Activated gamma-delta T cell treated with Interleukin-2 at 50 U/mL for 16 hours (primary cell): ENCODE measurements at regions not wholly inside any gene's neighbourhood (a gene's known extent, or its start where the extent isn't known, plus 50 kb on each side); places are given as distances from the start of the nearest gene placed in this dataset.

ENCODE experiments used
- DNase-seq: peaks from one replicate; pipeline ENCODE4 v3.0.0-alpha.2; 2020

DNA sequence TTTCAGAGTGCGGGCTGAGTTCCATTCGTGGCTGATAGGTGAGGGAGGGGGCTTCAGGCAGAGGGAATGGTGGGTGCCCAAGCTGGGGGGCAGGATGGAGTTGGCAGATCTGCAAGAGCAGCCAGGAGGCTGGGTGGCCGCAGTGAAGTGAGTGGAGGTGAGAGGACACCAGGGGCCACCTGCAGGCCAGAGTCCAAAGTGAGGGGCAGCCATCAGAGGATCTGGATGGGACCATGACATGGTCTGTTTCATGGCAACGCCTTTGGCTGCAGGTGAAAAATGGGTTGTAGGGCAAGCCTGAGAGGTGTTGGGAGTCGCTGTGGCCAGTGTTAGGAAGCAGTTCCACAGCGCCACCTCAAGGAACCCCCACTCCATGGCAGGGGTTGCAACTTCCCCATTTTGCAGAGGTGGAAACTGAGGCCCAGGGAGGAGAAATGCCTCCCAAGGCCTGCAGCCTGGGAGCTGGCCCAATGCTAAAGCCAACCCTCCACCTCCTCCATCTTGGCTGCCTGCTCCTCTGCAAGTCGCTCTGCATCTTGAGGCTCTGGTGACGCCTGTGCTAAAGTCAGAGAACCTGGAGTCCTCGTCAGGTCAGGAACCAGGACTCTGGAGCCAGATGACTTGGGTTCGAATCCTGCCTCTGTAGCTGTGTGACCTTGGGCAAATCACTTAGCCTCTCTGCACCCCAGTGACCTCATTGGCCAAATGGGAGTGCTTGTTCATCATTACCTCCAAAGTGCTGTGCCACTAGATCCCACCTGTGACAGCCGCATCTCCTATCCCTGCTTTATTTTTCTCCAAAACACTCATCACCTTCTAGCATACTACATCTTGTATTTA, 153.8 kb downstream of the CEBPB start:
- no peak for DNase-seq

DNA sequence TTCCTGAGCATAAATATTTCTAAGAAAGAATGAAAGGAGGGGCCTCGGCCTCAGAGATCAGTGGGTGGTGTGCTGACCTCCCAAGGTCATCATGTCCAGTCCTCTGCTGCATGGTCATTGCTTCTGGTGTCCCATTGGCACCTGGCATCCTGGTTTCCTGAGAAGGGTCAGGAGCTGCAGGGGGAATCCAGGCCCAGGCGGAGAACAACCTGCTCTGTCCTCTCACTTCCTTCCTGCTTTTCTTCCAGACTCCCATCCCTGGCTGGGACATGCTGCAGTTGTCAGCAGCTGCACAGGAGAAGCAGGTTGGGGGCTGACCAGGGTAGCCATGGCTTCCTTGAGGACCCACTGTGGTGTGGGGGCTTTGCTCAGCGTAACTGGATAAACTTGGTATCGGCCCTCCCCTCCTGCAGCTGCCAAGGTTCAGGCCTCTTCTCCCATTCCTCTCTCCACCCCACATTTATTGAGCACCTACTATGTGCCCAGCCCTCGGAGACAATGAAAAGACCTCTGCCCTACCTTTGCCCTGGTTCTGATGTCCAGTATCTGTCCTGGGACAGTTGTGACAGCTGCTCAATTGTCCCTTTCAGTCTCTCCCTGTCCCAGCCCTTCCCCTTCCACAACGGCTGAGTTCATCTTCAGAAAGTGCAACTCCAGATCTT, 155.2 kb downstream of the CEBPB start:
- DNase-seq: no peak

DNA sequence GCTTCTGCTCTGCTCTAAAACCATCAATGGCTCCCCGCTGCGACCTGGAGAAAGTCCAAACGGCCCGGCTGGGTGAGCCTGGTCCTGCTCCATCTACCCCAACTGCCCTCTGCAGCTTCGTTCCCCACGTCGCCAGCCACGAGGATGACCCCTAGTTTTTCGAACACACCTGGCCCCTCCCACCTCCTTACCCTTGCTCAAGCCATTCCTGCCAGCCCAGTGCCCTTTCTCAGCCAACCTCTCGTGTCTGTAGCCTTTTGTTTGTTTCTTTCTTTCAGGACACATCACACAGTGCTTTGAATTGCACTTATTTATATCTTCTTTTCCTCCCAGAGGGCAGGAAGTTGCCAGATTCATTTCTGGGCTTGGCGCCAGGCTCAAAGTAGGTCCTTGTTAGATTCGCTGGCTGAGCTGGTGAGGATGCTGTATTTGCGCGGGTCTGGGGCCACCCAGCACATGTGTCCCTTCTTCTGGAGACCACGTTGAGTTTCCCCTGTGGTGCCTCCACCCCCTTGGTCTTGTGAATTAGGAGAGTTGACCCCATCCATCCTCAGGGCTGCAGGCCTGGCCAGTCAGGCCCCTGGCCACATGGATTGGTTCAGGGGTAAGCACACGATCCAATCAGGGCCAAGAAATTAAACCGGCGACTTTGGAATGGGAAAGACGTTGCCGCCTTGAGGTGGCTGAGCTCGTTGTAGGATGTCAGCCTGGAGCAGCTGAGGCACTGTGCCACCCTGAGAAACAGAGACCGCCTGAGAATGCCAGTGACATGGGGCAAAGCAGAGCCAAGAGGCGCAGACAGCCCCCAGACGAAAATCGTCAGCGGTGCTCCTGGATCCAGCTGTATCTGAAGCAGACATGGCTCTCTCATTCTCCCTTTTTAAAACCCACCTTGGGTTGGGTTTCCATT, 156.0 kb downstream of the CEBPB start:
- no peak for DNase-seq

DNA sequence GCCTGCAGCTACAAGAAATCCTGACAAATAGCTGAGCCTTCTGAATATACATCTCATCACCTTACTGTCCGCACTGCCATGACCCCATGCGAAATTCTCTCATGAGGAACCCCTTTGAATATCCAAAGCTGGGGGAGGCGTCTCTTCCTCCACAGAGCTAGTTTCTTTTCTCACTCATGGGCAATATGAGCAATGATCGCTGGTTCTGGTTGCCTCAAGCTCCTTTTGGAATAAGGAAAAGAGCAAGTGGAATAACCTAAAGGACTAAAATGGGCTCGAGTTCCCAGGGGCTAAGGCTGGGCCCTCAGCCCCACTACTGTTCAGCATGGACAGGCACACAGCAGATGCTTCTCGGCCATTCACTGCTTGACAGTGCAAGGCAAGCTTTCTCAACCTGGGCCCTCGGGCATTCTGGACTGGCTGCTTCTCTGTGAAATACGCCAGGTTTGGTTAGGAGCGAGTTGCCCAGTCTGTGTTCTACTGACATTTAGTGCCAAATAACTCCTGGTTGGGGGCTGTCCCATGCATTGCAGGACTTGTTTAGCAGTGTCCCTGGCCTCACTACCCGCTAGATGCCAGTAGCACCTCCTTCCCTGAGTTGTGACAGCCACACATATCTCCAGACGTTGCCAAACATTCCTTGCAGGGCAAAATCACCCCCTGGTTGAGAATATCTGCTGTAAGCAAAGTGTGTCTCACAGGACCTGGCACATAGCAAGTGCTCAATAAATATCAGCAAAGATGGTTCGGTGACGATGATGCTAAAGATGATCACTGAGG, 156.8 kb downstream of the CEBPB start:
- no peak for DNase-seq

DNA sequence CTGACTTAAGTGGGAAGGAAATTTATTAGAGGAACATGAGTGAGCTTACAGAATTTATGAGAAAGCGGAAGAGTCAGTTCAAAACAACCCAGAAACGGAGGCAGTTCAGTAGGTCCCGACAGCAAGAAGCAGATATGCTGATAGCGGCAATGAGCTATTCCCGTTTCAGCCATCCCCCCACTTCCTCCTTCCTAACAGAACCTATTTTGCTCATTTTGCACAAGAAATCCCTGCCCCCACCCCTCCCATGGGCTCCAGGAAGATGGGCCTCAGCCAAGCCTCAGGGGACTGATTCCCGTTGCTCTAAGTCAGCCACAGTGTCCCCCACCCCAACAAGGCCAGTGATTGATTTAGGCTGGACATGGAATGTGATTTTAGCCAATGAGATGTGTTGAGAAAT, 157.5 kb downstream of the CEBPB start:
- DNase-seq: no peak

DNA sequence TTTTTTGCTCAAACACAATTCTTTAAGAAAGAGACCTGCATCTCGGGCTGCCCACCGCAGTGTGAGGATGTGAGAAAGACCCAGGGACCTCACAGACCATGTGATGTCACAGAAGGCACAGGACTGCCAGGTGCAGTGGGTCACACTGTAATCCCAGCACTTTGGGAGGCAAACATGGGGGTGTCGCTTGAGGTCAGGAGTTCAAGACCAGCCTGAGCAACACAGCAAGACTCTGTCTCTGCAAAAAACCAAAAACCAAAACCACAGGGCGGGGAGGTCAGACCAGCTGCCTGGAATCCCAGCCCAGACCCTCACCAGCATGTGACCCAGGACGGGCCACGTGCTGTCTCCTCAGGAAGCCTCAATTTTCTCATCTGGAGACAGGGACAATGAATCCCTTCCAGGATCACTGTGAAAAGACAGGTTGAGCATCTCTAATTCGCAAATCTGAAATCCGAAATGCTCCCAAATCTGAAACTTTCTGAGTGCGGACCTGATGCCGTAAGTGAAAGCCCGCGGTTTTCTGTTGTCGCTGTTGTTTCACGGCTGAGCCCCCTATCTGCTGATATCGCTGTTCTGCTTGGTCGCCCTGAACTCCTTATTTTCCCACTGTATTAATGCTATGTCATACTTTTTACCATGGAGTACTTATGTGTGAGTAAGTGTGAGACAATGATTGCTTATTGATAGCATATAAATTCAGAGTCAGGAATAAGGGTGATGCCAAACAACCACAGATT, 159.5 kb upstream of the PTPN1 start:
- DNase-seq: no peak

DNA sequence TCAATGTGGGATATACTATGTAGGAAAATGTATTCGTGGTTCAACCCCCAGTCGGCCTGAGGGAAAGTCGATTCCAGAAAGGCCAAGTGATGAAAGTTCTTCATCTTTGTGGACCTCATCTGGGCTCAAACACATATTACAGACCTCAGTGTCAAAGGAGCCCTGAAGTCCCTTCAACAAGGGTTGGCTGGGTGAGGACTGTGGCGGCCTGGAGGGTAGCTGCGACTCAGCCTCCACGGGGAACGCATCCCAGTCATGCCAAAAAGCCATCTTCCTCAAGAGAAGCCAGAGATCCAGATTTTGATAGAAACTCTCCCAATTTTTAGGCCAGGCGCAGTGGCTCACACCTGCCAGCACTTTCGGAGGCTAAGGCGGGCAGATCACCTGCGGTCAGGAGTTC, 158.6 kb upstream of the PTPN1 start:
- no peak for DNase-seq

DNA sequence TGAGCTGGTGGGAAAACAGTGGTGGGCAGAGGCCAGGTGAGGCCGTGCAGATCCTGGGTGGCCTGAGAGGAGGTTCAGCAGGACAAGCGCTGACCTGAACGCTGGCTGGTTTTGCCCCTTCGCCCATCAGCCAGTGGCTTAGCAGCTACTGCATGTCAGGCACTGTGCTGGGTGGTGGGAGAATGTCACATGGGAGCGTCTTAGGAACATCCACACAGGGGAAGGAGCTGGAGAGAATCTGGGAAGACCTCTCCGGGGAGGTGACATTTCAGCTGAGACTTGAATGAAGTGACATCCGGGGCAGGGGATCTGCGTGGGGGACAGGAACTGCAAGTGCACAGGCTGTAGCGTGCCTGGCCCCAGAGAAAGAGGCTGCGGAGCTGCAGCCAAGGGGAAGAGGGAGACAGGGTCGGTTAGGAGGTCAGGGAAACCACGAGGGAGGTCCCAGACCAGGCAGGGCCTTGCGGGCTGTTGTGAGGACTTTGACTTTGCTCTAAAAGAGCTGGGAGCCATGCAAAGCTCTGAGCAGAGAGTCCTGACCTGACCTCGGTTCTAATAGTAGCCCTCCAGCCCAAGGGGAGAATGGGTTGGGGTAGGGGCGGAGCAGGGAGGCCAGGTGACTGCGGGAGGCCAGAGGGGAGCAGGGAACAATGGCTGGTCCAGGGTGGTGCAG, 156.8 kb upstream of the PTPN1 start:
- no peak for DNase-seq

DNA sequence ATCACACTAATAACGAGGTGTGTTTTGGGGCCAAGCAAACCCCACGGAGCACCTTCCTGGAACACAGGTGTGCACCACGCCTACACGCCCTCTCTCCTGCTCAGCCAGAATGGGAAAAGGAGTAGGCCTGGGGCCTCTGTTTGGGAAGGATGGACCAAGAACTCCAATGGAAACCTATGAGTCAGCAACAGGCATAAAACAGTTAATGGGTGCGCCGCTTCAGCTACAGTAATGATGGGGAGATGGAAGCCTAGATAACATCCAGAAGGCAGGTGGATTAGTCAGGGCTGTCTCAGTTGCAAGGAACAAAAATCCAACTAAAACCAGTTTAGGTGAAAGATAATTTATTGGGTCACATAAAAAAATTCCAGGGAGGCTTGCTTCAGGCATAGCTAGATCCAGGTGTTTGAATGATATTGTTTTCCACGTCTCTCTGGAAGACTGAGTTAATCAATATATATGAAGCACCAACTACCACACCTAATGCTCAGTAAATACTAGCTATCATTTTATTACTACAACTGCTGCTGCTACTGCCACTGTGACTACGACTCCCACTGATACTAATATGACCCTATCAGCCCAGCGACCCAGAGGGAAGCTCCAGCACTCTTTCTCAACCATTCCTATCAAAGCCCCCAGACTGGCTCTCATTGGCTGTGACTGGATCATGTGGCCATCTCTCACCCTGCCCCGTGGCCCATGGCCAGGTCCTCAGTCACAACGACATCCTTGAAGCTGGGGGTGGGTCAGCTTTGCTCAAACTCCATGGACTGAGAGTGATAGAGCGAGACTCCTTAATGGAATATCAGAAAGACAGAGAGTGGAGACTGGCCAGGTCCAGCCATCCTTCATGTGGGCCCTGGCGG, 155.2 kb upstream of the PTPN1 start:
- no peak for DNase-seq

DNA sequence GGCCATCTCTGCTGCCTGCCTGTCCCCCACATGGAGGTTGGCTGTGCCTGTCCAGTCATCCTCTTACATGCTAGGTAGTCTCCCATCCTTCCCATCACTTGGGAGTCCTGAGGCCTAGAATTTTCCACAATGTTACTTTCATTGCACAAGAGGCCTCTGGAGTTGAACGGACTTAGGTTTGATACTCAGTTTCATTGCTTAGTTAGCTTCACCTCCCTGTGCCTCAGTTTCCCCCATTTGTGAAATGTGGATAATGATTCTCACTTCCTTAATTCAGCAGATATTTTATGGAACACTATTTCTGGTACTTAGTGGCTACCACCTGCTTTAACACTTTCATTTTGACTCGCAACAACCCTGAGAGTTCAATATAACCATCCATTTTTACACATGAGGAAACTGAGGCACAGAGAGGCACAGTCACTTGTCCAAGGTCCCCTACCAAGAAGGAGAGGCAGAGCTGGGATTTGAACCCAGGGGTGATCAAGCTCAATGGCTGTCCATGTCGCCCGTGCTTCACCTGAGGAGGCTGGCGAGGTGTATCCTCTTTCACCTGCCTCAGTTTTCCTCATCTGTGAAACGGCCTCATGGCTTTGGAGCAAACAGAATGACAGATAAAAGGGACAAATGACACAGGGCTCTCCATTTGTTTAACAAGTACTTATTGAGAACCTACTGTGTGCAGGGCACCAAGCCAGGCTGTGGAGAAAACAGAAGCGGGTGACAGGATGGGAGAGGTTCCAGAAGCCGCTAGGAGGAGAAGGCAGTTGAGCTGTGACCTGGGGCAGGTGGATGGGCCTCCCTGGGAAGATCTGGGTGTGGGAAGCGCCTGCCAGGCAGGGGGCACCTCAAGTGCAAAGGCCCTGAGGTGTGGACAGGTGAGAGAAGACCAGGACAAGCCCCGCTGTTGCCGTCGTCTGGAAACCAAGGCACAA, 154.3 kb upstream of the PTPN1 start:
- DNase-seq: no peak

DNA sequence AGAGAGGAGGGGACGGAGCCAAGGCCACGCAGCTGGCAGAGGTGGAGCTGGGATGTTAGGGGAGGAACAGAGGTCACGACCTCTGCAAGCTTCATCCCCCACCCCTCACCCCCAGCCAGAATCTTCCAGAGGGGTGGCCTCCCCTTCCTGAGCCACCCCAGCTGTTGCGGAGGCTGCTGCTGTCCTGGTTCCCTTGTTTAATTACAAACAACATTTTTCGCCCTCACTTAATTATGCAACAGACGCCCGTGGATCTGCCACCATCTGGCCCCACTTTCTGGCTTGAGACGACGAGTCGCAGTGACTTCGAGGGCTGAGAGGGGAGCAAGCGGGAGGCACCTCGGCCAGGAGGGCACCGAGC, 153.7 kb upstream of the PTPN1 start:
- DNase-seq: no peak

DNA sequence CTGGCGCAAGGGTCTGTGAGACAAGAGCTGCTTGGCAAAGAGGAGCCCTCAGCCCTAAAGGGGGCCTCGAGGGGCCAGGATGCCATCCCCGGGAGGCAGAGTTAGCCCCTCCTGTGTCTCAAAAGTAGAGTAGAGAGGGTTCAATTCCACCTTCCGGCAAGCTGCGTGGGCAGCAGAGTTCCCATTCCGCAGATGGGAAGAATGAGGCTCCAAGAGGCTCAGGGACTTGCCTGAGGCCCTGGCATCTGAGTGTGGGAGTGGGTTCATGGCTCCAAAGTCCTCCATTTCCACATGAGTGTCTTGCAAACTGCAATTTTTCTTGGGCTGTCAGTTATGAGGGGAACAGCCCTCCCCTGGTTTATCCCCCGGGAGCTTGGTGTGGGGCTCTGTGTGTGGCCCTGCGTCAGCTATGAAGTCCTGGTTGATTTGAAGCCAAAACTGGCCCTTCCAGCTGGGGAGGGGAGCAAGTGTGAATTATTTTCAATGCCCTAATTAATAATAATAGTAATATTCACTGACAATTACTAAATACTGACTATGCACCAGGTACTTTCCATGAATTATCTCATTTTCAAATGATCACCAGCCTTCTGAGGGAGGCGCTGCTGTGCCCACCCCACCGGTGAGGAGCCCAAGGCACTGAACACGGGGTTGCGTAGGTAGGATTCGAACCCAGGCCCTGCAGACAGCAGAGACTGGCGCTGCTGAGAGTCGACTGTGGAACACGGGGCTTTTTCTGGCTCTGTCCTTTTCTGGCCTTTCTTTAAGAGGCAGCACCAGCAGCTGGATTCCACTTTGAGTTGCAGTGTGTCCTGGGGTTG, 153.0 kb upstream of the PTPN1 start:
- DNase-seq: no peak

DNA sequence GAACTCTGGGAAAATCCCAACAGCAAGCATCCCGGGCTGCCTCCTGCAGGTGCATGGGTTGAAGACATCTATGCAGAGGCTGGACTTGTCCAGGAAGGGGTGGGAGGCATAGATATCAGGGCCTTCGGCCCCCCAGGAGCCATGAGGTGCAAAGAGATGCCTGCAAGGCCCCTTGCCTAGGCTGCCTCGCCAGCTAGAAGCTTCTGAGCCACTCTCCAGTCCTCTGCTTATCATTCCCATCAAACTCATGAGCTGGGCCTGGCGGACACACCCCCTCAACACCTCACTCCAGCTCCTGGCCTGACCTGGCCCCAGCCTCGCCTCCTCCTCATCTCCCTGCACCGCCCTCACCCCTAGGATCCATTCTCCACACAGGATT, 152.4 kb upstream of the PTPN1 start:
- no peak for DNase-seq

DNA sequence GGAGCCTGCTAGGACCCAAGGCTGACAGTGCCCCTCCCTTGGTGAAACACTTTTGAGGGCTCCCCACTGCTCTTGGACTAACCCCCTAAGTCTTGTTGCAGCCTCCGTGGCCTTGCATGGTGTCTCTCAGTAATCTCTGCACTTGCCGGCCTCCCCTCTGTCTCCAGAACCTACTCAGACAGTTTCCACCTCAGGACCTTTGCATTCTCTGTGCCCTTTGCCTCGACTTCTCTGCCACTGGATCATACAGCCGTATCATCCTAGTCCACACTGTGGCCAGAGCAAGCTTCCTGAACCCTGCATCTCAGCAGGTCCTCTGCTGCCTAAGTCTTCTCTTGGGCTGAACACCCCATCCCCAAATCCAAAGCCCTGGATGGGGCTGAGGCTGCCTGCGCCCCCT, 152.0 kb upstream of the PTPN1 start:
- no peak for DNase-seq

DNA sequence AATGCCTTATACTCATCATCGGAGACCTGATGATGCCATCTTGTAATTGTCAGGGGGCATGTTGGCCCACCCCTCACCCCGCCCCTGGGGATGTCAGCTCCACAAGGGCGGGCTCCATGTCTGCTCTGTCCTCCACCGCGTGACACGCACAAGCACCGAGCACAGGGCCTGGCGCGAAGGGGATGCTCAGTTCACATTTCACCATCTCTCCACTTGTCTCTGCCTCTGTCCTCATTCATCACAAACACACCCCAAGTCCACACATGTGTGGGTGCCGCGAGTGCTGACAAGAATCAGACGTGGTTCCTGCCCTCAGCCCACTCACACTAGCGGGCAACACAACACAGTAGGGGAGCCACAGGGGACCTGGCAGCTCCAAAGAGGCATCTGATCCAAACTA, 151.2 kb upstream of the PTPN1 start:
- DNase-seq: no peak

DNA sequence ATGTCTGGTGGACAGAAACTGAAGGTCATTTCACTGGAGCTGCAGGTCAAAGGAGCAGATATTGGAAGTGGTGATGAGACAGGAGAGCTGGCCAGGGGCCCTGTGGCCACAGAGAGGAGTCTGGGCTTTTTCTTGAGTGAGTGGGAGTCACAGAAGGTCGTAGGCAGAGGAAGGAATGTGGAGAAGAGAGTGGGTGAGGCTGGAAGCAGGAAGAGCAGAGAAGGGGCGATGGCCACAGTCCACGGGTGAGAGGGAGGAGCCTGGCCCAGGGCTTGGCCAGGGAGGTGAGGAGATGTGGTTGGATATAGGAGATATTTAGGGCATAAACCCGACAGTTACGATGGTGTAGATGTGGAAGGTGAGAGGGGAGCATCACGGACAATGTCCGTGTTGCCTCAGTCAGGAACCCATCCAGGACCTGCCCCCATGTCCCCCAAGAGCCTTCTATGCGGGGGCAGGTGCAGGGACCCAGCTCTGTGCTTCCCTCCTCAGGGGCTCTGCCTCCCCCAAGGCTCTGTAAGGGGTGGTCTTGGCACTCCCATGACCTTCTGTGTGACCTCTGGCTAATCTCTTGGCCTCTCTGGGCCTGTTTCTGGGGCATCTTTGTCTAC, 150.5 kb upstream of the PTPN1 start:
- DNase-seq: no peak

DNA sequence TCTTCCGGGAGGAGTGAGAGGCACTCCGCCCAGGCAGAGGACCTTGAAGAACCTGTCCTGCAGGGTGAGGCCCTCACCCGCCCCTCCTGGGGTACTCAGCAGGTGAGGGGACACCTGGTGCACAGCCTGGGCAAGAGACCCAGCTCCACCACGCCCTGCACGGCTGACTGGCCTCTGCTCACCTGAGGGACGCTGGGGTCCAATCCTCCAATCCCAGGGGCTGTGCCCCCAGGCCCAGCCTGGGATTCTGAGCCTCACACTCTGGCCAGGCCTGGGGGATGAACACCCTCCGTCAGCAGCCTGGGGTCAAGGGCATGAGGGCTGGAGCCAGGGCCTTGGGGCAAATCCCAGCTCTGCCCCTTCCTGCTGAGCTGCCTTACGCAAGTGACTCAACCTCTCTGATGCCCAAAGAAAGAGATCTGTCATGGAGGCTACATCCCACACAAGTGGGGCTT, 149.9 kb upstream of the PTPN1 start:
- no peak for DNase-seq

DNA sequence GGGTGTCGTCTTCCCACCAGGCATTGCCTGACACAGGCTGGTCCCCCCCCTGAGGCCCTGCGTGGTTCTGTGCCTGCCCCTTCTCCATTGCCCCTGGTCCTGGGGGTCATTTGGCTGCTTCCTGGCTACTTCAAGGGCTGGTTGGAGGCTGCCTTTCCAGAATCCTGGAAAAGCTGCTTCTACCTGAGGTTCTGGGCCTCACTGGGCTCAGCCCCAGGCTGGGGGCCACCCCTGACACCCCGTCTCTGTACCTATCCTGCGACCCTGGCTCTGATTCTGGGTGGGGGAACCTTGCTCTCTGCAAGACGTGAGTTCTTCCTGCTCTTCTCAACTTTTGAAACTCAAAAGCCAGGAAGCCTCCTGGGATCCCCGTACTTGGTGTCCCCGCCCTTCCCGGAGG, 149.3 kb upstream of the PTPN1 start:
- no peak for DNase-seq
